Right ventricle myocardium inferior (tissue), 1 donor: ENCODE measurements at regions not wholly inside any gene's neighbourhood (a gene's known extent, or its start where the extent isn't known, plus 50 kb on each side); places are given as distances from the start of the nearest gene placed in this dataset.
A peak's percentile ranks its signal among the peaks of the same experiment; 100 is the strongest.
"Not testable (repeated sequence)": the region's sequence is repeated elsewhere in the genome, so short reads cannot be mapped to it uniquely, and the experiment has no call there.

Experiments
- ATAC-seq: fragments of 200-7000 bp; cut with Tn5 transposase; one replicate; pipeline ENCODE4 v1.9.1; 2020; ENCODE audit warnings: mild to moderate bottlenecking, moderate library complexity
- DNase-seq: peaks from one replicate; pipeline ENCODE4 v3.0.0; 2021; ENCODE audit errors: missing footprints
- intact Hi-C: fragments of 100-400 bp; cut with DNase I; formaldehyde crosslinking; loops from one replicate; pipeline ENCODE4 v1.11.0; 2022
- donor health status: DM: no; HTN: yes; CAD: no; lungs with severe emphysema.

DNA sequence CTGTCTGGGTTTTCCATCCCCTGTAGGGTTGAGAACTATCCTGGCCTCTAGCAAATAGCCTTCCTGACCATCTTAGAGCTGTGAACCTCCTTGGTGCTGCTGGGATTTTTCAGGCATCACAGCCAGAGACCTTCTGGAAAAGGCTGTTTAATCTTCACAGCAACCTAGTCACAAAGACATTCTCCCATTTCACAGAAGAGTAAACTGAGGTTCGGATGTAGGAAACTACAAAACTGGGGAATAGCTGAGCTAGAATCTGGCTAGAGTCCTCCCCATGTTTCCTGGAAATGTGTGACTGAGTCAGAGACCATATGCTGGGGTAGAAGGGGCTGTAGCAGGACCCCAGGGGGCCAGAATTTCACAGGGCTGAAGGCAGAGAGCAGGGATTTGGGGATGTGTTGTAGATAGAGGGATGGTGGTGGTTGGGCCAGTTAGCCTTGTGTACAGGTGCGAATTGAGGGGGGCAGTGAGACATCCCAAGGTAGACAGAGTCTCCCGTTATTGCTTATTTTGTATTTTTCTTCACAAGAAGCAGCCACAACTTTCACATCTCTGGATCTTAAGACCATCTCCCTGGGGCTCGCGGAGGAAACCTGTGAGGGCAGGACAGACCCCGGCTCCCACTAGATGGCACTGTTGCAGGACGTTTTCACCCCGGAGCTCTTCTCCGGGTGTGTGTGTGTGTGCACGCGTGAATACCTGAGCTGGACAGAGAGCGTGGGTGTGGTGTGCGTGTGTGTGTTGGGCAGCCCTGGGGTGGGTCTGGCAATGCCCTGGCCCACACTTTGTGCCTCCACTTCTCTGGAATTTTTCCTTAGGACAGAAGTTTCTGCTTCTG lies 66.9 kb upstream of the PRR23C start:
- intact Hi-C loops, result loop anchor here (2.0 to 5.0 kb wide), 2 partner anchors 116 to 217 kb away; no protein-coding TSS in a partner anchor
- ATAC-seq, result peak; percentile 74
- no peak for DNase-seq

DNA sequence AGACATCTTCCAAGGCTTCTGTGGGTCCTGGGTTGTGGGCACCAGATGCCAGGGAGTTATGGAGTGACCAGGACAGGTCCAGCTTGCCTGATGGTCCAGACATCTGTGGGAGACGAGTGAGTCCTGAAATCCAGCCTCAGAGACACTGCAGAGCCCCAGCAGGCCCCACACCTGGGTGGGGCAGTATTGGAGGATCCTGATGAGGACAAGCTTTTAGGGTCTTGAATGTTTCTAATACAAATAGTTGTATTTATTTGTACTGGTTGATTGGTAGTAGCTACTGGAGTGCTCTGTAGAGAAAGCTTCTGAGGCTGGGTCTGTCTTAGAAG lies 67.5 kb upstream of the PRR23C start:
- ATAC-seq (peak; percentile 11), DNase-seq (no peak)
- intact Hi-C loops, result loop anchor here (2.0 to 5.0 kb wide), 2 partner anchors 115 to 217 kb away; no protein-coding TSS in a partner anchor

- ATAC-seq, result no peak
- intact Hi-C loops, result loop anchor here (2.0 to 5.0 kb wide), 2 partner anchors 114 to 215 kb away; no protein-coding TSS in a partner anchor
Observed at GRCh38 chr3:139113231-139113992, 68.7 kb upstream of the PRR23C start.

GRCh38 chr3:139113993-139114375 lies 69.3 kb upstream of the PRR23C start:
- intact Hi-C loops, result loop anchor here (2.0 to 5.0 kb wide), 2 partner anchors 113 to 215 kb away; no protein-coding TSS in a partner anchor
- no peak for DNase-seq
- ATAC-seq, result no peak

More at GRCh38 chr3:139113231-139113992, 68.7 kb upstream of the PRR23C start:
- no peak for DNase-seq

DNA sequence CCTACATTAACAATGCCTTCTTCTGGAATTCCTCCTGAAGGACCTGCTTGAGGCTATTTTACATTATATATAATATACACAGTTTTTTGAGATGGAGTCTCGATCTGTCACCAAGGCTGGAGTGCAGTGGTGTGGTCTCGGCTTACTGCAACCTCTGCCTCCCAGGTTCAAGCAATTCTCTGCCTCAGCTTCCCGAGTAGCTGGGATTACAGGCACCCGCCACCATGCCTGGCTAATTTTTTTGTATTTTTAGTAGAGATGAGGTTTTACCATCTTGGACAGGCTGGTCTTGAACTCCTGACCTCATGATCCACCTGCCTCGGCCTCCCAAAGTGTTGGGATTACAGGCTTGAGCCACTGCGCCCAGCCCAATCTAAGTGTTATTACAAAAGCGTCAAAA lies 71.9 kb upstream of the PRR23C start:
- intact Hi-C loops, ATAC-seq: not testable (repeated sequence)

DNA sequence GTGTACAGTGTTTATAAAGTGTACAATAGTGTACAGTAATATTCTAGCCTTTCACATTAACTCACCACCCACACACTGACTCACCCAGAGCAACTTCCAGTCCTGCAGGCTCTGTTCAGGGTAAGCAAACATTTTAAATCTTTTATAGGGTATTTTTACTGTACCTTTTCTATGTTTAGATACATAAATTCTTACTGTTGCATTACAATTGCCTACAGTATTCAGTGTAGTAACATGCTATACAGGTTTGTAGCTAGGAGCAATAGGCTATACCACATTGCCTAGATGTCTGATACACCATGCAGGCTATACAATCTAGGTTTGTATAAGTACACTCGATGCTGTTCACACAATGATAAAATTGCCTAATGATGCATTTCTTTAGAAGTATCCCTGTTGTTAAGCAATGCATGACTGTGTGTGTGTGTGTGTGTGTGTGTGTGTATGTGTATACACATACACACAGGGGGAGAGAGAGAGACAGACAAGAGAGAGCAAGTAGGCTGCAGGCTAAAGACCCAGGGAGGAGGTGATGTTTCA lies 72.5 kb upstream of the PRR23C start:
- no peak for DNase-seq
- intact Hi-C loops, result no loop called here
- no peak for ATAC-seq

More for the DNA sequence above, 71.9 kb upstream of the PRR23C start:
- DNase-seq, result not testable (repeated sequence)

DNA sequence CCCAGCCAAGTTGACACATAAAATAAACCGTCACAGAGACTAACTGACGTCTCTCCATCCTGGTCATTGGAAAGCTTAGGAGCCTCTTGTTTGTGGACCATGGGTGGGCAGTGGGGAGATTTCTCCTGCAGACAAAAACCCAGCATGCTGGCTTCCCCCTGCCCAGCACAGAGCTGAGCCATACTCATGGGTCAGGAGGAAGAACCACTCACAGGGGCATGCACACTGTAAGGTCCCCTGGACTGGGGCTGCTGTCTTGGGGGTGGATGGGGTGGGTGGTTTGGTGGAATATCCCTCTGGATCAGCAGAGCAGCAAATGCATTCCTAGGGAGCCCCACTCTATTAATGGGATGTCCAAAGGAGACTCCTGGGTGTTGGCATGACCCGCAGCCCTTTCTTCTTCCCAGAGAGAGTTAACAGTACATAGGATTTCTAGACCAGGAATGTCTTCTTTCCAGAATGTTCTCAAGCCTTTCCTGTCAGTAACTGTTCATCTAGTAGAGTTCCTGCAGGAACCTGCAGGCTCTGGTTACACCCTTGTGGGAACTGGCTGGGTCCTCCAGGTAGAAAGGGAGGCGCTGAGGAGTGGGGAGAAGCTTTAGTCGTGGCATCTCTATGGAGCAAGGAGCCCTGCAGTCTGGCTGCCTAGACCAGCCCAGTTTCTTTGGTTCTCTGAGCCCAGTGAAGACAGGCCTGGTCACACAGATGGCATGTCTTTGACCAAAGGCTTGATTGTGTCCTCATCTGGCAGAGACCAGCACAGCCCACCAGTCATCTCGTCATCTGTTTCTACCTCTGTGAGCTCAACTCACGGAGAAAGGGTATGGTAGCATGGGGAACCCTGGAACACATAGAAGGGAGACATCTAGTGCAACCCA lies 73.4 kb upstream of the PRR23C start:
- DNase-seq (no peak), ATAC-seq (no peak)
- intact Hi-C loops, result no loop called here

GRCh38 chr3:139118835-139119234 lies 74.1 kb upstream of the PRR23C start:
- intact Hi-C loops, result no loop called here
- no peak for ATAC-seq
- no peak for DNase-seq

- no peak for DNase-seq
- intact Hi-C loops, result no loop called here
- no peak for ATAC-seq
Observed at GRCh38 chr3:139119331-139120025, 74.8 kb upstream of the PRR23C start.

- ATAC-seq (peak; percentile 26), DNase-seq (no peak)
- intact Hi-C loops, result no loop called here
Observed at GRCh38 chr3:139120086-139121056, 75.7 kb upstream of the PRR23C start.

DNA sequence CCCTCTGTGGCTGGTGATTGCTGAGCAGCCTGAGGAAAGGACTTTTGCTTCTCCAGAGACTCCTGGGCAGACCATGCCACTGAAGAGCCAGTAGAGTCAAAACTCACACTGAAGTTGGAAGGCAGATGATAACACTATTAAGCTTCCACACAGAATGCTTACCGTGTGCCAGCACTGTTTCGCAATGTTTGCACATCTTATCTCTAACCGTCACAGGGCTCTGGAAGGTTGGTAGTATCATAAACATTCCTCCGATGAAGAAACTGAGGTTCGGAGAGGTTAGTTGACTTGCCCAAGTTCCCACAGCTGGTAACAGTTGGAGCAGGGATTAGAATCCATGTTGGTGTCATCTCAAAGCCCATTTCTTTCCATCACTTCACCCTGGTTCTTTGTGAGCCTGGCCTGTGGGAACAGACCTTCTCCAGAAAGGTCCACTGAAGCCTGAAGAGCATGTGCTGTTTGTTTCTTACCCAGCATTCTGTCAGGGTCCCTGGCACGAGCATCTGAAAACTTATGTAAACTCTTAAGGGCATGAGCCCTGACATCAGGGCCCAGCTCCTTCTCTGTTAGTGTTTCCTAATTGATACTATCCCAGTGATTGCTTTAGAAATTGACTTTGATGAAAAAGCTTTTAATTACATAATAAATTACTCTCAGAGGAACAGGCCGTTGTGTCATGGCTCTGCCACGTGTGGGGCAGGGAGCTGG lies 77.0 kb upstream of the PRR23C start:
- intact Hi-C loops, result no loop called here
- DNase-seq, result no peak
- ATAC-seq, result no peak

DNA sequence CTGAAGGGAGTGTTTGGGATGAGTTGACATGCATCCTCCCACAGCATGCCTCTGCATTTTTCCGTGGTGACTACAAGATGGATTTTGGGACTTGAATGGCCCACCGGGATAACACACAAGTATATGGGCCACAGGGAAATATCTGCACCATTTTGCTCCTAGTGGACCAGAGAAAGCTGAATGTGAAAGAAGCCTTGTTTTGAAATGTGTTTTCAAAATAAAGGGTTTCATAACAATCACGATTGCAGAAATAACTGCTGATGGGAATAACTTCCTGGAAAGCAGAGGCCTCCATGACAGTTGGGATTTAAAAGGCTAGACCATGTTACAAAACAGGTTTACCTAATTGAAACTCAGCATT lies 77.5 kb upstream of the PRR23C start:
- DNase-seq (no peak), ATAC-seq (no peak)
- intact Hi-C loops, result no loop called here

GRCh38 chr3:139122612-139123011 lies 77.9 kb upstream of the PRR23C start:
- DNase-seq, result no peak
- intact Hi-C loops, result no loop called here
- no peak for ATAC-seq

GRCh38 chr3:139123377-139124095 lies 78.8 kb upstream of the PRR23C start:
- DNase-seq (no peak), ATAC-seq (no peak)
- intact Hi-C loops, result no loop called here

GRCh38 chr3:139124197-139124596 lies 79.5 kb upstream of the PRR23C start:
- DNase-seq, result no peak
- intact Hi-C loops, result no loop called here
- ATAC-seq, result no peak

GRCh38 chr3:139127101-139127500 lies 82.4 kb upstream of the PRR23C start:
- intact Hi-C loops, result no loop called here
- no peak for ATAC-seq
- no peak for DNase-seq
